ENCODE measurements at regions not wholly inside any gene's neighbourhood (a gene's known extent, or its start where the extent isn't known, plus 50 kb on each side); places are given as distances from the start of the nearest gene placed in this dataset.
A peak's percentile ranks its signal among the peaks of the same experiment; 100 is the strongest.
"Not testable (repeated sequence)": the region's sequence is repeated elsewhere in the genome, so short reads cannot be mapped to it uniquely, and the experiment has no call there.

DNA sequence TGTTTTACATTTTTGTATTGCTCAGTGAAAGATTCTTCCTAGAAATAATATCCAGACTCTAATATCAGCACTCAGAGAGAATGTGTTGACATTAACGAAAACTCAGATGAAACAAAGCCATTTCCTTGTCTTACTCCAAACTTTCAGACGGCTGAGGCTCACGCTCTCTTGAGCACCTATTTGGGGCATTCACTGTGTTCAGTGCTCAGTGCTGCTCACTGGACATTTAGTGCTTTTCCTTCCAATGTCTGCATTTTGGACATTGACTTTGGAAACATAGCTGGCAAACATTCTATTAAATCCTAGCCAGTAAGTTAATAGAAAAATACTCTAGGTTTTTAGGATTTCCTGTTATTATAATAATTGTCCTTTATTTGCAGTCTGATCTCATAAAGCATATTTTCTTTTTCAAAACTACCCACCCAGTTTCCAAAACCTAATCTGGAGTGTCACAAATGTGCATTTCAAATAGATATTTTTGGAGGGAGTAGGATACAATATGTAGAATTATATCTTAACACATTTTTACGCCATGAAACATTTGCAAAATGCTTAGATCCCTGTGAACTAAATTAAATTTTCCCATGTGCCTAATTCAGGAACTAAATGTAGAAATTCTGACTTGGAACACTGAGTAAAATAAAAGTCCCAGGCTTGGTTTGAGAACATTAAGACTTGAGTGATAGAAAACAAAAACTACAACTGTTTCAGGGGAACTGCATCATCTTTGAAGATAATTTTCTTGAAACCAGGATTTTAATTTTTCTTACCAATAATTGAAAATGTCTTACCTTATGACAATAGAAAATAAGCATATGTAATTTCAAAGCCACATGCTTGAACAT lies 91.7 kb upstream of the B3GAT2 start:
- in situ Hi-C loops (cut with HindIII; ENCODE audit: low pct_ligation_motif_present, low pct_unique_long_range_greater_than_20kb, low sequenced_read_pairs) = no loop called here
- no peak for DNase-seq

DNA sequence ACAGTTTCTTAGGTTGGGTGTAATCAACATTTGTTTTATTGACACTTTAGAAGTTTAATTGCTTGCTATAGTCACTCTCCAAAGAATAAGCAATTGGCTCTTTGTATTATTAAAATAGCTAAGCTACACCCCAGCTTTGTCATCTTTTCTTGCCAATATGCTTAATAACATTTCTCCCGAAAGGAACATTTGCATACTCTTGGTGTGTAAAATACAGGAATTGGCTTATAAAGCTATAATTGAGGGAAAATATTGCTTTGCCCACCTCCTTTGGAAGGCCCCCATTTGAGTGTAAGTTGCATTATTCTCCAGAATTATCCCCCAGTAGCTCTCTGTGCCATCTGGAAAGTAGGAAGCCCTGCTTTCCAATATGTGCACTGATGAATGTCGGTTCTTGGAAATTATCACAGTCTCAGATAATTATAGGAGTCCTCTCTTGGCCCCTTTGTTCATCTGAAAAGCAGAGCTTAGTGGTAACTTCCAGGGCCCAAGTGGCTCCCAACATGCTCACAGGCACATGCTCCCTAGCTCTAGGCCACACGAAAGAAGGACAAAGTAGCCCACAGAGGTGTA lies 92.4 kb upstream of the B3GAT2 start:
- in situ Hi-C loops (cut with HindIII; ENCODE audit: low pct_ligation_motif_present, low pct_unique_long_range_greater_than_20kb, low sequenced_read_pairs) = no loop called here
- DNase-seq = no peak

DNA sequence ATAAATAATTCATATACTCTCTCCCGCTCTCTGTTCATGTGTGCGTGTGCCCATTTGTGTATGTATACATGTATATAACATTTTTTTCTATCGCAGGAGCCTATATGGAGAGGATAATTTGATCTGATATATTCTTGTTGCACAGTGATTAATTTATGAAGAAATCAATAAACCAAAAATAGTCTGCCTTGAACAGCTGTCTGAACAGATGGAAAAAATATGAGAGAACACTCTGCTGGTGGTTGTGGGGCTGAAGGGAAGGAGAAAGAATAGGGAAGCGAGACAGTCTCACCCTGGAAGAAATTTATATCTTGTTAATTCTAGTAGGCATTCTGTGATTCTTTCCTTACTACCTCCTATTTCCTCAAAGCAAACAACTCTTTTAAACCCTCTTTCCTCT lies 96.6 kb upstream of the B3GAT2 start:
- in situ Hi-C loops (cut with HindIII; ENCODE audit: low pct_ligation_motif_present, low pct_unique_long_range_greater_than_20kb, low sequenced_read_pairs) = no loop called here

DNA sequence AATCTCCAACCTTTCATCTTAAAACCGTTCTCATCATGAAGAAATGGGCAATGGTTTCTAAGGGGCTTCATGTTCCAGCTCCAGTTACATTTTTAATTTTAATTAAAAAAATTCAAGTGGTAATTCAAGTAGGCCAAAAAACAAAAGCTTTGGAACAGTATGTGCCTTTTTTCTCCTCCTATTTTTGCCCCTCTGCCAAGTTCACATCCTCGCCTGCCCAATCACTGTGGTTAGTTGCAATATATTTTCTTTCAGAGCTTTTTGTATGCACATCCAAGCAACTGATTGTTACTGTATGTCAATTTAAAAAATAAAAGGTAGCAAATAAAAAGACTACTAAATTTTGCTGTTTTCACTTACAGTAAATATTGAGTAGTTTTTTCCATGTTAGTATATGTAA lies 99.8 kb upstream of the B3GAT2 start:
- no peak for DNase-seq
- in situ Hi-C loops (cut with HindIII; ENCODE audit: low pct_ligation_motif_present, low pct_unique_long_range_greater_than_20kb, low sequenced_read_pairs) = no loop called here

More for the DNA sequence above, 96.6 kb upstream of the B3GAT2 start:
- no peak for DNase-seq

DNA sequence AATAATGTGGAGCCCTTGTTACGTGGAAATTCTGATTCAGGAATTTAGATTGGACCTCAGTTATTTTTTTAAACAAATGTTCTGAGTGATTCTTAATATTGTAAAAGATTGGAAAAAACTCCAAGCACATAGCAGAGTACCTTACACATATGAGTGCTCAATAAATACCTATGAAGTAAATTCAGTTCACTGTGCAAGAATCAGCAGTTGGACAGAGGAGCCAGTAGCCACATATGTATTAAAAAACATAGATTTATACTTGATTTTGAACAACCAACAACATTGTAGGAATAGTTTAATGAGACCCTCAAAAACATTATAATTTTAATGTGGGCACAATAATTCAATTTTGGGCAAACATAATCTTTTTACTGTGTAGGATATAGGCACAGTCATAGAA lies 109.3 kb upstream of the B3GAT2 start:
- no peak for DNase-seq
- in situ Hi-C loops (cut with HindIII; ENCODE audit: low pct_ligation_motif_present, low pct_unique_long_range_greater_than_20kb, low sequenced_read_pairs) = no loop called here

DNA sequence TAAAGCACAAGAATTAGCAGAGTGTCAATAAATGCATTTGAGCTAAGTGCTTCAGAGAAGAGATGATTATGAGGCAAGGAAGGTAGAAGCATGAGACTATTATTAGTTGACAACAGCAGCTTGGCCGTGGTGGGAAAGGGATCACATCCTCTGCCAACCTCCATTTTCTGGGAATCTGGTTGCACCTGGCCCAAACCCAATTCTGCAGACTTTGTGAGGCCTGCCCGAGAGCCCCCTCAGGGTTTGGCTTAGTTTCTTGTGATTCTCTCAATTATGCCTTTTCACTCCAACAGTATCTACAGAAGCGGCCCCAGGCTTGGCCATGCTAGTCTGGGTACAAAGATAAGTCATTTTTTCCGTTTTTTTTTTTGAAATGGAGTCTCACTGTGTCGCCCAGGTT lies 111.0 kb upstream of the B3GAT2 start:
- no peak for DNase-seq
- in situ Hi-C loops (cut with HindIII; ENCODE audit: low pct_ligation_motif_present, low pct_unique_long_range_greater_than_20kb, low sequenced_read_pairs) = no loop called here

DNA sequence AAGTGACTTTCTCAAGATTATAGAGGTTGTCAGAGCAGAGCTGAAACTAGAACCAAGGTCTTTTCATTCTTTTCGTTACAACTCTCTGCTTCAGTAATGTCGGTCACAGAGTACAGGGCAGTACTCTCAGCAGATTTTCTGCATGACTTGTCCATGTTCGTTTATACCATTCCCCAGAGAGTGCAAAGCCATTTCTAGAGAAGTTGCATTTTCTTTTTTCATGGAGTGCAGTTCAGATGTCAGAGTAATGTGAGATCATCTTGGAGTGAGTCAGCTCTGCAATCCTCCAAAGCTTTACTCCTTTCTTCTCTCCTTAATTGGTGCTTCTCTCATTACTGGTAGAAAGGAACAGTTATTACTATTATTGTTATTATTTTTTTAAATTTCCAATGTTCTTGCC lies 115.6 kb upstream of the B3GAT2 start:
- in situ Hi-C loops (cut with HindIII; ENCODE audit: low pct_ligation_motif_present, low pct_unique_long_range_greater_than_20kb, low sequenced_read_pairs) = no loop called here

DNA sequence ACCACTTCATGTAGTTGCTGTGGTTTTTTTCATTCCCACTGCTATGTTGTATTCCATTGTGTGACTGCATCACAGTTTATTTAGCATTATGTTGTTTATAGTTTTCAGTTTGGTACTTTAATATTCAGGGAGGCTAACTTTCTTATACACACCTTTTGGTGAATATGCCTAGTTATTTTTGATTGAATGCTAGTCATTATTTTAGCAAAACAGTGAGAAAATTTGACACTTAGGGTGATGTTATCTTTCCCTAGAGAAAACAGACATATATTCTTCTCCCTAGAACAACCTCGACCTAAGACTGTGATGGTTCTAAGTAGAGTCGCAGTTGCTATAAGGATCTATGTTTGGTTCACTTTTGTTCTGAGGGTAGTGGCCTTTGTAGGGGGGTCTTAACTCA lies 120.8 kb upstream of the B3GAT2 start:
- in situ Hi-C loops (cut with HindIII; ENCODE audit: low pct_ligation_motif_present, low pct_unique_long_range_greater_than_20kb, low sequenced_read_pairs) = no loop called here
- no peak for DNase-seq

More for the DNA sequence above, 115.6 kb upstream of the B3GAT2 start:
- no peak for DNase-seq

DNA sequence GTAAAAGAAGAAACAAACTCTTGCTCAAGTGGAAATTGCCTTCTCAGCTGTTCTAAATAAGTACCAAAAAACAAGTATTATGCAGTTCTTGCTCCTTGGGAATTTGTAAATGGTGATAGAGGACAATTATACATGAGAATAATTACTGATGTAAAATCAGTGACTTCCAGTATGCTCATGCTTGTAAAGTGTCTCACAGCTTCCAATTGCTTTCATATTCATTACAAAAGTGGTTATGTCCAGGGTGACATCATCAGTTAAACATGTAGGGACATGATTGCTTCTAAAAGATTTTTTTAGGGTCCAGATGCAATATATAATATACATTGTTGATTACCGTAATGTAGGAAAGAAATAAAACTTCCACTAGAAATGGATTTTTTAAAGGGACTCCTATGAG lies 122.8 kb upstream of the B3GAT2 start:
- in situ Hi-C loops (cut with HindIII; ENCODE audit: low pct_ligation_motif_present, low pct_unique_long_range_greater_than_20kb, low sequenced_read_pairs) = no loop called here
- no peak for DNase-seq

DNA sequence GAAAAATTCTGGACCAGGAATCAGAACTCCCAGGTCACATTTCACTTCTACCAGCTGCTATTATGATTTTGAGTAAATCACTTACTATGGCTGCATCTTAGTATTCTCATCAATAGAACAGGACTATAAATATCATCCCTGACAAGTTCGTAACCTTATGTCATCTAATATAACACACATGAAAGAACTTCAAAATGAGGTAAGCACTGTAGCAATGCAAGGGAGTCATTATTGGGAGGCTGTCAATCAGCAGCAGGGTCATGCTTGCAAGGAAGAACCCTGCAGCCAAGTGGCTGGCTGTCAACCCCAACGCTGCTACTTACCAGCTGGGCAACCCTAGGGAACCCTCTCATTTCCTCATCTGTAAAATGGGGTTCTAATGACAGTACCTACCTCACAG lies 123.3 kb upstream of the B3GAT2 start:
- in situ Hi-C loops (cut with HindIII; ENCODE audit: low pct_ligation_motif_present, low pct_unique_long_range_greater_than_20kb, low sequenced_read_pairs) = no loop called here
- no peak for DNase-seq

DNA sequence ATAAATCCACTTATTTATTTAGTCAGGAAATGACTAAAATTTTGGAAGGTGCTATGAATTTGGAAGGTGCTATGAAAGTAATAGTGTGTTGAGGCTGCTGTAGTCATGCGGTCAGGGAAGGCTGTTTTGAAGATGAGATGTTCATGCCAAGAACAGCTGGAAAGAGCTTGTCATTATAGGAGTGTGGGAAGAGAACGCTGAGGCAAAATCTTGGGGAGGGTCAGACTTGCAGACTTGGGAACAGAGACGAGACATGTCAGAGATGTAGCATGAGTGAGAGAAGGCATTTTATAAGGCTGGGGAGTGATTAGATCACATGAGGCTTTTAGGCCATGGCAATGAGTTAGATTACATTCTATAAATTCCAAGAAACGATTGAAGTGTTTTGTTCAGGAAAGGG lies 124.0 kb upstream of the B3GAT2 start:
- in situ Hi-C loops (cut with HindIII; ENCODE audit: low pct_ligation_motif_present, low pct_unique_long_range_greater_than_20kb, low sequenced_read_pairs) = no loop called here
- DNase-seq = no peak

DNA sequence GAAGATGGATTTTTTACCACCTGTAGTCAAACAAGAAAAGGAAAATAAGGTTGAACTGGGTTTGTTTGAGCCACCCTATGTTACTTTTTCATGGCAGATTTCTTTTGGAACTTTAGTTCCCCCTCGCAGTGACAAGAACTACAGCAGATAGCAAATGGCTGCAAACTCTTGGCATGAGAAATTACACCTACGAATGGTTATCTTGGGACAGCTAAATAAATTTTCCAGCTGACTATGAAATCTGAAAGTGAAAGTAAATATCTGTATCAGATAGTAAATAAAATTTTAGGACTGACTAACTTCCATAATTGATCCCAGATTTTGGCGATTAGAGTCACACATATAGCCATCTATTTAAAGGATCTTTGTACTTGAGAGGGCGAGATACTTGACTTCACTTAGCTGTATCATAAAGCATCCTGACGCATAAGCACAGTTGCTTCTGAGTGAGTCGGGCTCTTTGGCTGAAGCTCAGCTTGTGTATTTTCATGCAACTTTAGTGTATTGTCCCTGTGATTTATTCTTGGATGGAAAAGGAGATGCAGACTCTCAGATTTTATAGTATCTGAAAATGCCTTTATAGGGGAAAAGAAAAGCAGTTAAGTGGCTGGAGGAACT lies 125.3 kb upstream of the B3GAT2 start:
- in situ Hi-C loops (cut with HindIII; ENCODE audit: low pct_ligation_motif_present, low pct_unique_long_range_greater_than_20kb, low sequenced_read_pairs) = no loop called here
- peak; percentile 9 for DNase-seq

DNA sequence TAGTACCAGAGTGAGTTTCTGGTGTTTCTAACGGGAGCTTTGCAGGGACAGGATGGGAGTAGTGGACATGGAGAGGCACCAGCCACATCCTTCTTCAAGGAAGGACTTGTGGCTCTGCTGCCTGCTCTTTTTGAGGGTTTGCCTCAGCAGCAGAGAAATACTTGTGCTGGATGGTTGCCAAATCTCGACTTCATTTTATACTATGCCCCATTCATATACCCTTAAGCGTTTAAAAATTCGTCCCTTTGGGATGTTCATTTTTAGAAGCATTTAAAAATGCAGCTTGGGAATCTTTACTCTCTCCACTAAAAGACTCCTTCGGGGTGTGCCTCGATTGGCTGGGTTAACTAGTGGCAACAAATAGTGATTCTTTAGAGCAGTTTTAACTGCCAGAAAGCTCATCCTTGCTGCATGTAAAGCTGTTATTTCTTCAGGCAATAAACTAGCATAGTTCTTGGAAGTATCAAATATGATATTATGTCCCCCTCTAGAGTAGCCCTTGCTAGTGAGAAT lies 126.5 kb upstream of the B3GAT2 start:
- in situ Hi-C loops (cut with HindIII; ENCODE audit: low pct_ligation_motif_present, low pct_unique_long_range_greater_than_20kb, low sequenced_read_pairs) = no loop called here
- no peak for DNase-seq

DNA sequence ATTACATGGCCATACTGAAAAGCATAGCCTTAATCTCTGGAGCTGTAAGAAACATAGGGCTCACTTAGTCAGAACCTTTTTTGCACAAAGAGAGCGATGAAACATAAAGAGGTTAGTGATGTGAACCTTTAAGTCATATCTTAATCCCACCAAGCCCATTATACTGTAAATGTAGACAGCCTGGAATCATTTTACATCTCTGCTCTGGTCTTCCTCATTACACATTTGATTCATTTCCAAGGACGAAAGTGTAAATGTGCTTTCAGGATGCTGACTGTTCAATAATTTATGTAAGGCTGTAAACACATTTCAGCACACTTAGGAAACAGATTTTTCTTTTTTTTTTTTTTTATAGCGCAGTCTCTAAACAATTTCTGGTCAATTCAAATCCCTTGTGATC lies 131.3 kb upstream of the B3GAT2 start:
- no peak for DNase-seq
- in situ Hi-C loops (cut with HindIII; ENCODE audit: low pct_ligation_motif_present, low pct_unique_long_range_greater_than_20kb, low sequenced_read_pairs) = no loop called here

DNA sequence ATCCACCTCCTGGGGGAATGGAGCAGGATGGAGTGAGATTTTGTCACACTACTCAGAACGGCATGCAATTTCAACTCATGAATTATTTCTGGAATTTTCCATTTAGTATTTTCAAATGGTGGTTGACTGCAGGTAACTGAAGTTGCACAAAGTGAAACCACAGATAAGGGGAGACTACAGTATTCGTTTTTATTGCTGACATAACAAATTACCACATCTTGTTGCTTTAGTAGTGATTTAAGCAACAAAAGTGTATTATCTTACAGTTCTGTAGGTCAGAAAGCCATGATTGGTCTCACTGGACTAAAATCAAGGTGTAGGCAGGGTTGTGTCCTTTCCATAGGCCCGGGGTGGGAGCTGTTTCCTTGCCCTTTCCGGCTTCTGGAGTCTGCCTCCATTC lies 133.4 kb upstream of the B3GAT2 start:
- in situ Hi-C loops (cut with HindIII; ENCODE audit: low pct_ligation_motif_present, low pct_unique_long_range_greater_than_20kb, low sequenced_read_pairs) = no loop called here
- no peak for DNase-seq

DNA sequence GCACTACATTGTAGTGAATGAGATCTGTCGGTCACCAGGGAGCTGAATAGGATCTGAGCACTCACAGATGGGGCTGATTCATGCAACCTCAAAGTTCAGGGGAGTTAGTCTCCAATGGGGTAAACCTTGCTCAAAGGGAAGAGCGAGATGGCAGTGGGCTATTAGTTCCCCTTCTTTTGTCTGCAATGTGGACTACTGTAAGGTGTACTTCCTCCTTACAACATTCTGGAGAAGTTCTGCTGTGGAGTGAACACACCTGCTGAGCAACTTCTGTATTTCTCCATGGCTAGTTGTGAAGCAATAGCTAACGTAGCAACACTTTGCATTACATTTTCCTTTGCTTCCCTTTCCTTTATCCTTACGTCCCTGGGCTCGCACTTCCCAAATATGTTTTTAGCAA lies 134.3 kb upstream of the B3GAT2 start:
- DNase-seq = no peak
- in situ Hi-C loops (cut with HindIII; ENCODE audit: low pct_ligation_motif_present, low pct_unique_long_range_greater_than_20kb, low sequenced_read_pairs) = no loop called here

DNA sequence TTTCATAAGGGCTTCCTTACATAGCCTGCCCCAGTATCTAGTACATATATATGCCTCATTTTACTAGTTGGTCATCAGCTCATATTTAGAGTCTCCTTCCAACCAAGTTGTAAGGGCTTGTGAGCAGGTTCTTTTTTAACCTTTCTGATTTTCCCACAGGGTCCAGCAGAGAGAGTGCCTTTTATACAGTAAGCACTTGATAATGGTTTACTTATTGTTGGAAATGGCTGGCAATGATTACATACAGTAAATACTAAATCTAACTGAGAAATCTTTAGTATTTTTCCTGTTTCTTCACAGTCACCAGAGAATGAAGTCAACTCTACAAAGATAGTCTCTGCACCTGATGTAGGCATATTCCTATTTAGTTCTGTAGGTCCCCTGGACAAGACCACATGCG lies 135.1 kb upstream of the B3GAT2 start:
- in situ Hi-C loops (cut with HindIII; ENCODE audit: low pct_ligation_motif_present, low pct_unique_long_range_greater_than_20kb, low sequenced_read_pairs) = no loop called here

DNA sequence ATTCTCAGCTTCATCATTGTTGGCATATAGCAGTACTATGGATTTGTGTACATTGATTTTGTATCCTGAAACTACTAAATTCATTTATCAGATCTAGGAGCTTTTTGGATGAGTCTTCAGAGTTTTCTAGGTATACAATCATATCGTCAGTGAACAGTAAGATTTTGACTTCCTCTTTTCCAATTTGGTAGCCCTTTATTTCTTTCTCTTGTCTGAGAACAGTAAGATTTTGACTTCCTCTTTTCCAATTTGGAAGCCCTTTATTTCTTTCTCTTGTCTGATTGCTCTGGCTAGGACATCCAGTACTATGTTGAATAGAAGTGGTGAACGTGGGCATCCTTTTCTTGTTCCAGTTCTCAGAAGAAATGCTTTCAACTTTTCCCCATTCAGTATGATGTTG lies 140.4 kb upstream of the B3GAT2 start:
- in situ Hi-C loops (cut with HindIII; ENCODE audit: low pct_ligation_motif_present, low pct_unique_long_range_greater_than_20kb, low sequenced_read_pairs); DNase-seq: not testable (repeated sequence)

More for the DNA sequence above, 135.1 kb upstream of the B3GAT2 start:
- peak; percentile 45 for DNase-seq

DNA sequence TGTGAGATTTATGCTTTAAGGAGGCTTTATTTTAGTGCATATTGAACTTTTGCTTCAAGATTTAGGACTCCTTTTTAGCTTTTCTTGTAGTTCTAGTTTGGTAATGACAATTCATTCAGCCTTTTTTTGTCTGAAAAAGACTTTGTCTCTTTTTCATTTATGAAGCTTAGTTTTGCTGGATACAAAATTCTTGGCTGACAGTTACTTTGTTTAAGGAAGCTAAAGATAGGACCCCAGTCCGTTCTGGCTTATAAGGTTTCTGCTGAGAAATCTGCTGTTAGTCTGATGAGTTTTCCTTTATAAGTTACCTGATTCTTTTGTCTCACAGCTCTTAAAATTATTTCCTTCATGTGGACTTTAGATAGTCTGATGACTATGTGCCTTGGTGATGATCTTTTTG lies 142.8 kb upstream of the B3GAT2 start:
- in situ Hi-C loops (cut with HindIII; ENCODE audit: low pct_ligation_motif_present, low pct_unique_long_range_greater_than_20kb, low sequenced_read_pairs) = no loop called here
- no peak for DNase-seq

DNA sequence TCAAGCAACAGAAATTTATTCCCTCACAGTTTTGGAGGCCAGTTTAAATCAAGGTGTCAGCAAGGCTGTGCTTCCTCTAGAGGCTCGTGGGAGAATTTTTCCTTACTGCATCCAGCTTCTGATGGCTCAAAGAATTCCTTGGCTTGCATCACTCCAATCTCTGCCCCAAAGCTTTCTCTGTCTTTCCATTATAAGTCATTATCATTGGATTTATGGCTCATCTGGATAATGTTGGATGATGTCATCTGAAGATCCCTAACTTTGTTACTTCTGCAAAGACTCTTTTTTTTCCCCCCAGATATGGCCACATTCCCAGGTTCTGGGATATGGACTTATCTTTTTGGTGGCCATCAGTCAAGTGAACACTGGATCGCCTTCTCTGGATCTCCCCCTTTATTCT lies 146.3 kb upstream of the B3GAT2 start:
- in situ Hi-C loops (cut with HindIII; ENCODE audit: low pct_ligation_motif_present, low pct_unique_long_range_greater_than_20kb, low sequenced_read_pairs) = no loop called here
- DNase-seq = no peak

All from ACHN (cell line).